ENCODE measurements at regions not wholly inside any gene's neighbourhood (a gene's known extent, or its start where the extent isn't known, plus 50 kb on each side); places are given as distances from the start of the nearest gene placed in this dataset.
"Not testable (repeated sequence)": the region's sequence is repeated elsewhere in the genome, so short reads cannot be mapped to it uniquely, and the experiment has no call there.

- intact Hi-C loops (cut with DNase I), result no loop called here
- no peak for DNase-seq (ENCODE audit: low spot score)
Measured at GRCh38 chr11:21625982-21626381, 566.9 kb upstream of the ANO5 start.

GRCh38 chr11:21628641-21629040, 564.2 kb upstream of the ANO5 start:
- no peak for DNase-seq (ENCODE audit: low spot score)
- intact Hi-C loops (cut with DNase I), result no loop called here

GRCh38 chr11:21630934-21631478, 561.9 kb upstream of the ANO5 start:
- DNase-seq (ENCODE audit: low spot score), result no peak
- intact Hi-C loops (cut with DNase I), result no loop called here

GRCh38 chr11:21631991-21632390, 560.9 kb upstream of the ANO5 start:
- intact Hi-C loops (cut with DNase I), result no loop called here
- no peak for DNase-seq (ENCODE audit: low spot score)

- no peak for DNase-seq (ENCODE audit: low spot score)
- intact Hi-C loops (cut with DNase I), result no loop called here
Measured at GRCh38 chr11:21634491-21634890, 558.4 kb upstream of the ANO5 start.

- intact Hi-C loops (cut with DNase I), result no loop called here
- no peak for DNase-seq (ENCODE audit: low spot score)
Measured at GRCh38 chr11:21634956-21635355, 557.9 kb upstream of the ANO5 start.

GRCh38 chr11:21635394-21636145, 557.3 kb upstream of the ANO5 start:
- intact Hi-C loops (cut with DNase I), result no loop called here
- DNase-seq (ENCODE audit: low spot score), result no peak

GRCh38 chr11:21636561-21636960, 556.3 kb upstream of the ANO5 start:
- DNase-seq (ENCODE audit: low spot score), result no peak
- intact Hi-C loops (cut with DNase I), result no loop called here

- intact Hi-C loops (cut with DNase I), result no loop called here
- no peak for DNase-seq (ENCODE audit: low spot score)
Measured at GRCh38 chr11:21640491-21640890, 552.4 kb upstream of the ANO5 start.

- intact Hi-C loops (cut with DNase I), result no loop called here
- DNase-seq (ENCODE audit: low spot score), result no peak
Measured at GRCh38 chr11:21641869-21642268, 551.0 kb upstream of the ANO5 start.

- no peak for DNase-seq (ENCODE audit: low spot score)
- intact Hi-C loops (cut with DNase I), result no loop called here
Measured at GRCh38 chr11:21646351-21646750, 546.5 kb upstream of the ANO5 start.

GRCh38 chr11:21650961-21651360, 541.9 kb upstream of the ANO5 start:
- no peak for DNase-seq (ENCODE audit: low spot score)
- intact Hi-C loops (cut with DNase I), result no loop called here

GRCh38 chr11:21653951-21654421, 538.9 kb upstream of the ANO5 start:
- no peak for DNase-seq (ENCODE audit: low spot score)
- intact Hi-C loops (cut with DNase I), result no loop called here

GRCh38 chr11:21656065-21656464, 536.8 kb upstream of the ANO5 start:
- intact Hi-C loops (cut with DNase I), result no loop called here
- no peak for DNase-seq (ENCODE audit: low spot score)

GRCh38 chr11:21658654-21659193, 534.2 kb upstream of the ANO5 start:
- no peak for DNase-seq (ENCODE audit: low spot score)
- intact Hi-C loops (cut with DNase I), result no loop called here

- intact Hi-C loops (cut with DNase I), result not testable (repeated sequence)
Measured at GRCh38 chr11:21659377-21659776, 533.5 kb upstream of the ANO5 start.

GRCh38 chr11:21659961-21660360, 532.9 kb upstream of the ANO5 start:
- intact Hi-C loops (cut with DNase I), result no loop called here
- no peak for DNase-seq (ENCODE audit: low spot score)

More at GRCh38 chr11:21659377-21659776, 533.5 kb upstream of the ANO5 start:
- DNase-seq (ENCODE audit: low spot score), result not testable (repeated sequence)

- no peak for DNase-seq (ENCODE audit: low spot score)
- intact Hi-C loops (cut with DNase I), result no loop called here
Measured at GRCh38 chr11:21675049-21675616, 517.8 kb upstream of the ANO5 start.

- no peak for DNase-seq (ENCODE audit: low spot score)
- intact Hi-C loops (cut with DNase I), result no loop called here
Measured at GRCh38 chr11:21687643-21688042, 505.2 kb upstream of the ANO5 start.

- no peak for DNase-seq (ENCODE audit: low spot score)
- intact Hi-C loops (cut with DNase I), result no loop called here
Measured at GRCh38 chr11:21704539-21704938, 488.3 kb upstream of the ANO5 start.
